ENCODE measurements at regions not wholly inside any gene's neighbourhood (a gene's known extent, or its start where the extent isn't known, plus 50 kb on each side); places are given as distances from the start of the nearest gene placed in this dataset.

GRCh38 chr18:22063672-22064071 is 105.7 kb upstream of the GATA6 start:
- Histone ChIP-seq H3K4me1 (ENCODE audit: control insufficient read depth, extremely low read depth, insufficient read depth, low read length) (no peaks in the 10 kb centered on the region), H3K27ac (ENCODE audit: insufficient read depth, low read depth, low read length) (no peak overlapping the region), H2AFZ (ENCODE audit: low read depth, low read length) (no peak overlapping the region), H3K27me3 (ENCODE audit: control insufficient read depth in 2 of 2, insufficient read depth in 2 of 2, low read length in 2 of 2) (peaks cover 5 to 8% of the 10 kb centered on the region in 2 experiments), H3K9me3 (replicated peaks; ENCODE audit: control insufficient read depth, insufficient read depth, low read length) (no peaks in the 10 kb centered on the region), H3K4me3 (replicated peaks in 1 of 3; ENCODE audit: insufficient read depth in 1 of 3, low read depth in 1 of 3, low read length in 3 of 3) (no peak overlapping the region), H3K79me2 (ENCODE audit: control insufficient read depth, insufficient read depth, low read length) (no peaks in the 10 kb centered on the region), H3K36me3 (ENCODE audit: control insufficient read depth in 2 of 2, extremely low read depth in 1 of 2, insufficient read depth in 2 of 2, low read length in 2 of 2) (no peaks in the 10 kb centered on the region), H3K4me2 (ENCODE audit: insufficient read depth, low read length) (no peak overlapping the region), H3K9me1 (replicated peaks; ENCODE audit: control insufficient read depth, extremely low read depth, insufficient read depth, low read length) (no peaks in the 10 kb centered on the region), H3K9ac (replicated peaks; ENCODE audit: extremely low read depth, insufficient read depth, low read length) (no peak overlapping the region), H4K20me1 (replicated peaks; ENCODE audit: control insufficient read depth, extremely low read depth, insufficient read depth, low read length) (no peaks in the 10 kb centered on the region)
- ChIA-PET CTCF (no interaction called here), POLR2A (no interaction called here)
- FAIRE-seq: no peak
- DNase-seq (ENCODE audit: low read depth, low spot score): no peak
- intact Hi-C loops (cut with micrococcal nuclease) (no loop called here), dilution Hi-C loops (cut with MboI; ENCODE audit: extremely low pct_ligation_motif_present, low sequenced_read_pairs) (no loop called here)
- TF ChIP-seq MAX (IDR thresholded peaks at IDR 0.05; ENCODE audit: insufficient read depth, insufficient read length) (no peak), MYC (IDR thresholded peaks at IDR 0.05; ENCODE audit: low read depth, low read length) (no peak)
- BruUV-seq (replicated peaks): no TSS peak

- dilution Hi-C loops (cut with MboI; ENCODE audit: extremely low pct_ligation_motif_present, low sequenced_read_pairs): no loop called here
- H3K9ac ChIP-seq (replicated peaks; ENCODE audit: extremely low read depth, insufficient read depth, low read length): no peak overlapping the region
- no peaks in the 10 kb centered on the region for H3K79me2 ChIP-seq (ENCODE audit: control insufficient read depth, insufficient read depth, low read length)
- CTCF ChIA-PET: no interaction called here
- intact Hi-C loops (cut with micrococcal nuclease): no loop called here
- FAIRE-seq (no peak), DNase-seq (ENCODE audit: low read depth, low spot score) (no peak)
- POLR2A ChIA-PET: no interaction called here
- no TSS peak for BruUV-seq (replicated peaks)
- no peaks in the 10 kb centered on the region for H3K36me3 ChIP-seq (ENCODE audit: control insufficient read depth in 2 of 2, extremely low read depth in 1 of 2, insufficient read depth in 2 of 2, low read length in 2 of 2)
- no peaks in the 10 kb centered on the region for H3K9me3 ChIP-seq (replicated peaks; ENCODE audit: control insufficient read depth, insufficient read depth, low read length)
- H3K4me2 ChIP-seq (ENCODE audit: insufficient read depth, low read length): no peak overlapping the region
- H4K20me1 ChIP-seq (replicated peaks; ENCODE audit: control insufficient read depth, extremely low read depth, insufficient read depth, low read length): no peaks in the 10 kb centered on the region
- H3K27me3 ChIP-seq (ENCODE audit: control insufficient read depth in 2 of 2, insufficient read depth in 2 of 2, low read length in 2 of 2): peaks cover 3 to 8% of the 10 kb centered on the region in 2 experiments
- H3K4me3 ChIP-seq (replicated peaks in 1 of 3; ENCODE audit: insufficient read depth in 1 of 3, low read depth in 1 of 3, low read length in 3 of 3): no peak overlapping the region
- no peaks in the 10 kb centered on the region for H3K9me1 ChIP-seq (replicated peaks; ENCODE audit: control insufficient read depth, extremely low read depth, insufficient read depth, low read length)
- H3K4me1 ChIP-seq (ENCODE audit: control insufficient read depth, extremely low read depth, insufficient read depth, low read length): no peaks in the 10 kb centered on the region
- H3K27ac ChIP-seq (ENCODE audit: insufficient read depth, low read depth, low read length): no peak overlapping the region
- TF ChIP-seq MYC (IDR thresholded peaks at IDR 0.05; ENCODE audit: low read depth, low read length): no peak
- TF ChIP-seq FOS (IDR thresholded peaks at IDR 0.05; ENCODE audit: borderline replicate concordance, insufficient read depth, low read length): no peak
- TF ChIP-seq CTCF (IDR thresholded peaks at IDR 0.05; ENCODE audit: extremely low read depth in 1 of 2, insufficient read depth in 1 of 2, low read depth in 1 of 2, low read length in 2 of 2): no peak
- no peak for TF ChIP-seq POLR2AphosphoS5 (IDR thresholded peaks at IDR 0.05; ENCODE audit: insufficient read depth, low read depth, low read length)
- no peak overlapping the region for H2AFZ ChIP-seq (ENCODE audit: low read depth, low read length)
Observed at GRCh38 chr18:22064581-22064980, 104.8 kb upstream of the GATA6 start.

All from endothelial cell of umbilical vein (primary cell).